Keratinocyte (primary cell): ENCODE measurements at regions not wholly inside any gene's neighbourhood (a gene's known extent, or its start where the extent isn't known, plus 50 kb on each side); places are given as distances from the start of the nearest gene placed in this dataset.

Experiments used
- DNase-seq: peaks from one replicate; pipeline ENCODE4 v3.0.0-alpha.2; 2011; ENCODE audit warnings: low read depth, missing footprints, low spot score
- FAIRE-seq: peaks from 2 replicates; lab custom pipeline; 2011; peaks lifted over from hg19 to GRCh38; lab: Jason Lieb, UNC
- H2AFZ ChIP-seq: 2 replicates; pipeline ENCODE4 v1.6.0; 2012; ENCODE audit warnings: low read length, control low read depth, inconsistent platforms; ENCODE audit not compliant: control insufficient read depth
- H3K27ac ChIP-seq: 2 replicates; pipeline ENCODE4 v1.5.1; 2011; ENCODE audit warnings: low read length; ENCODE audit not compliant: control insufficient read depth, insufficient read depth
- H3K27me3 ChIP-seq: 3 replicates; pipeline ENCODE4 v1.6.0; 2011; ENCODE audit warnings: low read length; ENCODE audit not compliant: control insufficient read depth, insufficient read depth; ENCODE audit errors: extremely low read depth
- H3K36me3 ChIP-seq, 2 experiments: 2 replicates in 1 of 2; 3 replicates in 1 of 2; pipeline ENCODE4 v1.5.1; 2011; ENCODE audit warnings: low read length in 2 of 2, mild to moderate bottlenecking in 1 of 2; ENCODE audit not compliant: control insufficient read depth in 2 of 2, insufficient read depth in 2 of 2; ENCODE audit errors: extremely low read depth in 1 of 2
- H3K4me1 ChIP-seq: 3 replicates; pipeline ENCODE4 v1.5.1; 2011; ENCODE audit warnings: low read length; ENCODE audit not compliant: control insufficient read depth, insufficient read depth; ENCODE audit errors: extremely low read depth
- H3K4me2 ChIP-seq: 3 replicates; pipeline ENCODE4 v1.6.0; 2011; ENCODE audit warnings: low read depth, low read length; ENCODE audit not compliant: control insufficient read depth, insufficient read depth; ENCODE audit errors: extremely low read depth
- H3K4me3 ChIP-seq, 3 experiments: fragments of 200-600 bp in 1 of 3; sonication (generic) in 1 of 3; 2 replicates in 2 of 3; 3 replicates in 1 of 3; pipeline ENCODE4 v1.5.1; 2011 to 2016; ENCODE audit warnings: low read length in 3 of 3, mild to moderate bottlenecking in 3 of 3, control low read depth in 2 of 3, inconsistent platforms in 1 of 3, low read depth in 1 of 3, mixed read lengths in 1 of 3, mixed run types in 1 of 3, moderate library complexity in 1 of 3; ENCODE audit not compliant: control insufficient read depth in 2 of 3, insufficient read depth in 2 of 3; ENCODE audit errors: extremely low read depth in 1 of 3
- H3K79me2 ChIP-seq: 2 replicates; pipeline ENCODE4 v1.6.0; 2012; ENCODE audit warnings: low read length; ENCODE audit not compliant: control insufficient read depth, insufficient read depth
- H3K9ac ChIP-seq: 3 replicates; pipeline ENCODE4 v1.6.0; 2011; ENCODE audit warnings: low read length; ENCODE audit not compliant: control insufficient read depth, insufficient read depth; ENCODE audit errors: extremely low read depth
- H3K9me1 ChIP-seq: 3 replicates; pipeline ENCODE4 v1.6.0; 2011; ENCODE audit warnings: low read length; ENCODE audit not compliant: control insufficient read depth, insufficient read depth; ENCODE audit errors: extremely low read depth
- H3K9me3 ChIP-seq: 2 replicates; pipeline ENCODE4 v1.5.1; 2012; ENCODE audit warnings: low read depth, low read length; ENCODE audit not compliant: control insufficient read depth
- H4K20me1 ChIP-seq: 3 replicates; pipeline ENCODE4 v1.6.0; 2011; ENCODE audit warnings: low read length; ENCODE audit not compliant: control insufficient read depth, insufficient read depth; ENCODE audit errors: extremely low read depth
- EZH2 ChIP-seq: IDR thresholded peaks from one replicate; pipeline ENCODE4 v1.6.1; 2012; ENCODE audit warnings: inconsistent platforms, mild to moderate bottlenecking, low read length, moderate library complexity
- dilution Hi-C: fragments of 300-500 bp; cut with MboI; formaldehyde crosslinking; loops from one replicate; pipeline ENCODE4 v1.7.0; 2020; ENCODE audit warnings: low sequenced_read_pairs; ENCODE audit not compliant: extremely low pct_ligation_motif_present
- TF ChIP-seq, protein P1 (sequence below), 3 experiments: IDR thresholded peaks in 1 of 3; conservative IDR thresholded peaks in 1 of 3; optimal IDR thresholded peaks in 1 of 3; 2 replicates in 2 of 3; 3 replicates in 1 of 3; pipeline versions ENCODE3 to v1.5.1; 2011; ENCODE audit warnings: low read length in 3 of 3, mild to moderate bottlenecking in 3 of 3, moderate library complexity in 2 of 3, control low read depth in 1 of 3, inconsistent platforms in 1 of 3; ENCODE audit not compliant: insufficient read depth in 2 of 3; ENCODE audit errors: extremely low read depth in 1 of 3

DNA sequence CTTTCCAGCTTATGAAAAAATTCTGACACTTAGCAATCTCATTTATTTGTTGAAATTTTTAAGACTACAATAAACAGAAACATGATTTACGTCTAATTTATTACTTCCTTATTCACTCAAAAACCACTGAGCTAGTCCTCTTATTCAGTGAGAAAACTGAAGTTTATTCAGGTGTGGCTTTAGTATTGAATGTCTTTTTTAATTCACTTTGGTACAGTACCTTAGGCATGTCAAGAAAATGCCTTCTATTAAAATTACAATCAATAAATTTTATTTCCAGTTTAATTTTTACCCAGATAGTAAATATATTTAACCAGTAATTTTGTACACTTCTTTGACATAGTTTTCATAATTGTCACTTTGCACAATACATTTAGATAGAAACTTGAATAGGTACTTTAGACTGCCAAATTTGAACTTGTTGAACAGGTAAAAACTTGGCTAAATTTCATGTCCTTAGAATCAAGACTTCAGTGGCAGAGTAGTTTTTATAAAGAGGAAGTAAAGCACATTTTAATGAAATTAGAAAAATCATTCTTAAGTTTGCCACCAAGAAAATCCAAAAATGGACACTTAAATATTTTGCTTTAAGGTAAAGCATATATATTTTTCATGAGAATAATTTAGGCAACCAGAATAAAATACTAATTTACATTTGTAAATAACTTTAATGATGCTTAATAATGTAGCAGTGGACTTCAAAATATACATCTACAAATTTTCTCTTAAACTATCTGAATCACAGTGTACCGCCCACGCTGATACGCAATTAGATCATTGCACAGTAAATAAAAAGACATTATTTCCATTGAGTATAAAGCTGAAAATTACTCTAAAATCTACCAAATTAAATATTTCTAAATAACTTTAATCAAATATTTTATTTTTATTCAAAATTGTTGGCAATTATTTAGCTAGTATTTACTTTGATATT lies 159.1 kb downstream of the RASSF9 start:
- no peaks in the 10 kb centered on the region for H3K27me3 ChIP-seq
- H3K4me3 ChIP-seq: no peak overlapping the region
- H2AFZ ChIP-seq: no peak overlapping the region
- dilution Hi-C loops: no loop called here
- H3K9ac ChIP-seq: no peak overlapping the region
- H3K9me1 ChIP-seq: no peaks in the 10 kb centered on the region
- no peaks in the 10 kb centered on the region for H4K20me1 ChIP-seq
- no peak for TF ChIP-seq EZH2
- TF ChIP-seq, protein P1, sequence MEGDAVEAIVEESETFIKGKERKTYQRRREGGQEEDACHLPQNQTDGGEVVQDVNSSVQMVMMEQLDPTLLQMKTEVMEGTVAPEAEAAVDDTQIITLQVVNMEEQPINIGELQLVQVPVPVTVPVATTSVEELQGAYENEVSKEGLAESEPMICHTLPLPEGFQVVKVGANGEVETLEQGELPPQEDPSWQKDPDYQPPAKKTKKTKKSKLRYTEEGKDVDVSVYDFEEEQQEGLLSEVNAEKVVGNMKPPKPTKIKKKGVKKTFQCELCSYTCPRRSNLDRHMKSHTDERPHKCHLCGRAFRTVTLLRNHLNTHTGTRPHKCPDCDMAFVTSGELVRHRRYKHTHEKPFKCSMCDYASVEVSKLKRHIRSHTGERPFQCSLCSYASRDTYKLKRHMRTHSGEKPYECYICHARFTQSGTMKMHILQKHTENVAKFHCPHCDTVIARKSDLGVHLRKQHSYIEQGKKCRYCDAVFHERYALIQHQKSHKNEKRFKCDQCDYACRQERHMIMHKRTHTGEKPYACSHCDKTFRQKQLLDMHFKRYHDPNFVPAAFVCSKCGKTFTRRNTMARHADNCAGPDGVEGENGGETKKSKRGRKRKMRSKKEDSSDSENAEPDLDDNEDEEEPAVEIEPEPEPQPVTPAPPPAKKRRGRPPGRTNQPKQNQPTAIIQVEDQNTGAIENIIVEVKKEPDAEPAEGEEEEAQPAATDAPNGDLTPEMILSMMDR (optimal IDR thresholded peaks at IDR 0.05 in 1 of 3, IDR thresholded peaks at IDR 0.05 in 1 of 3, conservative IDR thresholded peaks at IDR 0.05 in 1 of 3; ENCODE audit: extremely low read depth in 1 of 3, insufficient read depth in 2 of 3, low read length in 3 of 3): no peak
- DNase-seq: no peak
- no peaks in the 10 kb centered on the region for H3K4me1 ChIP-seq
- FAIRE-seq: no peak
- H3K4me2 ChIP-seq: no peak overlapping the region
- no peak overlapping the region for H3K27ac ChIP-seq
- no peaks in the 10 kb centered on the region for H3K79me2 ChIP-seq
- no peaks in the 10 kb centered on the region for H3K36me3 ChIP-seq
- H3K9me3 ChIP-seq: peaks cover 4% of the 10 kb centered on the region

DNA sequence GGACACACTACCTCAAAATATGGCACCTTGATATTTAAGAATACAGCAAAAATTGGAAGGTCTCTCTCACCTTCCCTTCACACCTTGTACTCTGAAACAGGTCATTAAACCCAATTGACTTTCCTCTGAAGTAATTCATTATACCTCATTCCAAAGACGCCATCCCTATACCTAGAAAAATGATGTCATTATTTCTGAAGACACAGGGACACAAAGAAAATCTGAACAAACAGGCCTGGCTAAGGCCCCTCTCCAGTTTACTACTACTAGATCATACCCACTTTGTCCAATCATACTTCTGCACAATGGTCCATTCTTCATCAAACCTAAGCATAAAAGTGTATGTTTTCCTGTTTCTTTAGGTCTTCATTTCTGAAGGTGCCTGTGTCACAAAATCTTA lies 156.9 kb downstream of the RASSF9 start:
- Histone ChIP-seq H3K79me2 (no peaks in the 10 kb centered on the region), H3K27ac (no peak overlapping the region), H3K9me1 (no peaks in the 10 kb centered on the region), H2AFZ (no peak overlapping the region), H3K4me1 (no peaks in the 10 kb centered on the region), H3K9ac (no peak overlapping the region), H3K9me3 (peaks cover 4% of the 10 kb centered on the region), H3K4me3 (no peak overlapping the region), H3K36me3 (no peaks in the 10 kb centered on the region), H3K27me3 (no peaks in the 10 kb centered on the region), H3K4me2 (no peak overlapping the region), H4K20me1 (no peaks in the 10 kb centered on the region)
- DNase-seq: no peak
- no peak for FAIRE-seq
- no peak for TF ChIP-seq EZH2
- TF ChIP-seq, protein P1 (optimal IDR thresholded peaks at IDR 0.05 in 1 of 3, IDR thresholded peaks at IDR 0.05 in 1 of 3, conservative IDR thresholded peaks at IDR 0.05 in 1 of 3; ENCODE audit: extremely low read depth in 1 of 3, insufficient read depth in 2 of 3, low read length in 3 of 3): no peak
- dilution Hi-C loops: no loop called here
